ENCODE measurements at regions not wholly inside any gene's neighbourhood (a gene's known extent, or its start where the extent isn't known, plus 50 kb on each side); places are given as distances from the start of the nearest gene placed in this dataset.

DNA sequence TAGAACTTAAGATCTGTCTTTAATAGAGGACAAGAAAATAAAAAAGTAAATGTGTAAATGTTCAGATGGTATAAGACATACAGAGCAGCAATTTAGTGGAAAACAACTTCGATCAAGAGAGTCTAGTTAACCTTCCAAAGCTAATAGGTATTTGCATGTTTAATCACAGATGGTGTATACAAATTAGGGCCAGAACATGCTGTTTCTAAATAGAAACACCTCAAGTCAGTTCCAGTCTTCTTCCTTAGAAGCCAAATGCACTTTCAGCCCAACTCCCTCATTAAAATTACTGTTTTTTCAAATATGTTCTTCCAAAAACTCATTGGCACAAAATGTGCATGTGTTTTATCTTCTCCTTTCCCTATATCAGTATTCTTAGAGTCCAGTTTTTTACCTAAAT lies 604.4 kb downstream of the SLC6A15 start:
- no peak for TF ChIP-seq EZH2phosphoT487 (IDR thresholded peaks at IDR 0.05)
- TF ChIP-seq, protein P1, sequence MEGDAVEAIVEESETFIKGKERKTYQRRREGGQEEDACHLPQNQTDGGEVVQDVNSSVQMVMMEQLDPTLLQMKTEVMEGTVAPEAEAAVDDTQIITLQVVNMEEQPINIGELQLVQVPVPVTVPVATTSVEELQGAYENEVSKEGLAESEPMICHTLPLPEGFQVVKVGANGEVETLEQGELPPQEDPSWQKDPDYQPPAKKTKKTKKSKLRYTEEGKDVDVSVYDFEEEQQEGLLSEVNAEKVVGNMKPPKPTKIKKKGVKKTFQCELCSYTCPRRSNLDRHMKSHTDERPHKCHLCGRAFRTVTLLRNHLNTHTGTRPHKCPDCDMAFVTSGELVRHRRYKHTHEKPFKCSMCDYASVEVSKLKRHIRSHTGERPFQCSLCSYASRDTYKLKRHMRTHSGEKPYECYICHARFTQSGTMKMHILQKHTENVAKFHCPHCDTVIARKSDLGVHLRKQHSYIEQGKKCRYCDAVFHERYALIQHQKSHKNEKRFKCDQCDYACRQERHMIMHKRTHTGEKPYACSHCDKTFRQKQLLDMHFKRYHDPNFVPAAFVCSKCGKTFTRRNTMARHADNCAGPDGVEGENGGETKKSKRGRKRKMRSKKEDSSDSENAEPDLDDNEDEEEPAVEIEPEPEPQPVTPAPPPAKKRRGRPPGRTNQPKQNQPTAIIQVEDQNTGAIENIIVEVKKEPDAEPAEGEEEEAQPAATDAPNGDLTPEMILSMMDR (IDR thresholded peaks at IDR 0.05) = no peak

All from neural progenitor cell (in vitro differentiated cells).